ENCODE measurements at regions not wholly inside any gene's neighbourhood (a gene's known extent, or its start where the extent isn't known, plus 50 kb on each side); places are given as distances from the start of the nearest gene placed in this dataset.
"Not testable (repeated sequence)": the region's sequence is repeated elsewhere in the genome, so short reads cannot be mapped to it uniquely, and the experiment has no call there.

- no peak for DNase-seq
Measured at GRCh38 chr7:84817016-84817415, 369.8 kb downstream of the SEMA3D start.

- DNase-seq, result no peak
Measured at GRCh38 chr7:84813376-84813775, 373.5 kb downstream of the SEMA3D start.

GRCh38 chr7:84812021-84812420, 374.8 kb downstream of the SEMA3D start:
- no peak for DNase-seq

GRCh38 chr7:84811362-84811761, 375.5 kb downstream of the SEMA3D start:
- DNase-seq, result no peak

- no peak for DNase-seq
Measured at GRCh38 chr7:84809877-84810276, 377.0 kb downstream of the SEMA3D start.

GRCh38 chr7:84803979-84804378, 382.9 kb downstream of the SEMA3D start:
- no peak for DNase-seq

- no peak for DNase-seq
Measured at GRCh38 chr7:84801396-84801795, 385.5 kb downstream of the SEMA3D start.

GRCh38 chr7:84800846-84801245, 386.0 kb downstream of the SEMA3D start:
- no peak for DNase-seq

GRCh38 chr7:84799106-84799505, 387.8 kb downstream of the SEMA3D start:
- DNase-seq, result no peak

GRCh38 chr7:84792231-84792893, 394.5 kb downstream of the SEMA3D start:
- DNase-seq, result no peak

- DNase-seq, result no peak
Measured at GRCh38 chr7:84790882-84791281, 396.0 kb downstream of the SEMA3D start.

- no peak for DNase-seq
Measured at GRCh38 chr7:84786073-84786472, 400.8 kb downstream of the SEMA3D start.

- DNase-seq, result no peak
Measured at GRCh38 chr7:84784450-84784849, 402.4 kb downstream of the SEMA3D start.

- no peak for DNase-seq
Measured at GRCh38 chr7:84783141-84783778, 403.6 kb downstream of the SEMA3D start.

- DNase-seq, result no peak
Measured at GRCh38 chr7:84781838-84782237, 405.0 kb downstream of the SEMA3D start.

GRCh38 chr7:84780158-84781124, 406.4 kb downstream of the SEMA3D start:
- DNase-seq, result no peak

- DNase-seq, result no peak
Measured at GRCh38 chr7:84757761-84758160, 429.1 kb downstream of the SEMA3D start.

GRCh38 chr7:84746353-84746752, 440.5 kb downstream of the SEMA3D start:
- DNase-seq, result no peak

GRCh38 chr7:84744385-84744784, 442.5 kb downstream of the SEMA3D start:
- DNase-seq, result no peak

GRCh38 chr7:84738583-84739150, 448.2 kb downstream of the SEMA3D start:
- DNase-seq, result no peak

GRCh38 chr7:84735677-84736076, 451.2 kb downstream of the SEMA3D start:
- DNase-seq, result no peak

GRCh38 chr7:84735011-84735410, 451.8 kb downstream of the SEMA3D start:
- no peak for DNase-seq

- DNase-seq, result not testable (repeated sequence)
Measured at GRCh38 chr7:84733976-84734375, 452.9 kb downstream of the SEMA3D start.

All from NCI-H1105 (cell line).